ENCODE measurements at regions not wholly inside any gene's neighbourhood (a gene's known extent, or its start where the extent isn't known, plus 50 kb on each side); places are given as distances from the start of the nearest gene placed in this dataset.

DNA sequence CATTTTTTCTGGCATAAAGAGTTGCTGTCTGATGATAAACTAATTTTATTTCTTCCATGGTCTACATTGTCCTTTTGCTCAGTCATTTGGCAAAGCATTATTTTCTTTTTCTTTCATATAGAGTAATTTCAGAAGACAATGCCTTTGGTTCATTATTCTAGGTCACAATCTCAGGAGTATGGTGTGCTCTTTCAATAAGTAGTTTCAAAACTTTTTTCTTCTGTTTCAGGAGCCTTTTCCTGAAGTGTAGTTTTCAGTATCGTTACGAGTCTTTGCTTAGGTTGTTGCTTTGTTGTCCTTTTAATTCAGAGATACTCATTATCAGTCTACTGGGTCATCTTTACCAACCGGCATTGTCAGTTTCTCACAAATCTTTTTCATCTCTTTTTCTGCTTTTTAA lies 100.4 kb upstream of the GPC1 start:
- TF ChIP-seq, protein P1, sequence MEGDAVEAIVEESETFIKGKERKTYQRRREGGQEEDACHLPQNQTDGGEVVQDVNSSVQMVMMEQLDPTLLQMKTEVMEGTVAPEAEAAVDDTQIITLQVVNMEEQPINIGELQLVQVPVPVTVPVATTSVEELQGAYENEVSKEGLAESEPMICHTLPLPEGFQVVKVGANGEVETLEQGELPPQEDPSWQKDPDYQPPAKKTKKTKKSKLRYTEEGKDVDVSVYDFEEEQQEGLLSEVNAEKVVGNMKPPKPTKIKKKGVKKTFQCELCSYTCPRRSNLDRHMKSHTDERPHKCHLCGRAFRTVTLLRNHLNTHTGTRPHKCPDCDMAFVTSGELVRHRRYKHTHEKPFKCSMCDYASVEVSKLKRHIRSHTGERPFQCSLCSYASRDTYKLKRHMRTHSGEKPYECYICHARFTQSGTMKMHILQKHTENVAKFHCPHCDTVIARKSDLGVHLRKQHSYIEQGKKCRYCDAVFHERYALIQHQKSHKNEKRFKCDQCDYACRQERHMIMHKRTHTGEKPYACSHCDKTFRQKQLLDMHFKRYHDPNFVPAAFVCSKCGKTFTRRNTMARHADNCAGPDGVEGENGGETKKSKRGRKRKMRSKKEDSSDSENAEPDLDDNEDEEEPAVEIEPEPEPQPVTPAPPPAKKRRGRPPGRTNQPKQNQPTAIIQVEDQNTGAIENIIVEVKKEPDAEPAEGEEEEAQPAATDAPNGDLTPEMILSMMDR (conservative IDR thresholded peaks at IDR 0.05; ENCODE audit: low read depth, low read length) = no peak
- TF ChIP-seq EZH2 (IDR thresholded peaks at IDR 0.05; ENCODE audit: low read length, unreplicated experiment) = no peak
